GM12878 (cell line): ENCODE measurements at regions not wholly inside any gene's neighbourhood (a gene's known extent, or its start where the extent isn't known, plus 50 kb on each side); places are given as distances from the start of the nearest gene placed in this dataset.

ENCODE experiments used
- ATAC-seq: fragments of 200-7000 bp; cut with Tn5 transposase; 3 replicates; pipeline ENCODE4 v1.9.1; 2020; ENCODE audit warnings: mild to moderate bottlenecking, moderate library complexity
- BruUV-seq: library from RNA; stranded (reverse); fragments of 400-500 nt; replicated peaks from 2 replicates; lab custom pipeline; 2021; lab: Mats Ljungman, UMichigan
- CTCF ChIA-PET: fragments of 300-600 bp; sonication (Branson Sonifier 250); formaldehyde crosslinking; extraction: SDS; loops from one replicate; lab custom pipeline; 2021; ENCODE audit warnings: inconsistent platforms; lab: Yijun Ruan, JAX
- POLR2A ChIA-PET: fragments of 350-600 bp; formaldehyde crosslinking; extraction: SDS; loops from one replicate; lab custom pipeline; 2021; ENCODE audit warnings: inconsistent platforms; lab: Charles Lee
- RAD21 ChIA-PET: fragments of 300-600 bp; sonication (Branson Sonifier 250); formaldehyde crosslinking; loops from one replicate; lab custom pipeline; 2023; ENCODE audit warnings: antibody characterized with exemption; ENCODE audit not compliant: unreplicated experiment; lab: Charles Lee
- SMC1A ChIA-PET: fragments of 300-600 bp; sonication (Branson Sonifier 250); formaldehyde crosslinking; loops from one replicate; lab custom pipeline; 2023; ENCODE audit not compliant: unreplicated experiment, uncharacterized antibody; lab: Charles Lee
- DNase-seq: peaks from one replicate; pipeline ENCODE4 v3.0.0-alpha.2; 2011; ENCODE audit warnings: low read depth, low spot score
- FAIRE-seq: peaks from 3 replicates; lab custom pipeline; 2011; peaks lifted over from hg19 to GRCh38; lab: Jason Lieb, UNC
- H2AFZ ChIP-seq: 2 replicates; pipeline ENCODE4 v1.6.0; 2011; ENCODE audit warnings: low read depth, low read length, control low read depth; ENCODE audit not compliant: control insufficient read depth
- H3K27ac ChIP-seq: 2 replicates; pipeline ENCODE4 v1.5.1; 2011; ENCODE audit warnings: control low read depth; ENCODE audit not compliant: control insufficient read depth, insufficient read depth
- H3K27me3 ChIP-seq, 2 experiments: replicated peaks in 1 of 2; 2 replicates each; pipeline versions ENCODE4 v1.6.0 to v1.6.1; 2011; ENCODE audit warnings: low read length in 1 of 2; ENCODE audit not compliant: control insufficient read depth in 2 of 2, insufficient read depth in 2 of 2
- H3K36me3 ChIP-seq, 2 experiments: 2 replicates each; pipeline ENCODE4 v1.5.1; 2011; ENCODE audit warnings: low read length in 1 of 2; ENCODE audit not compliant: control insufficient read depth in 2 of 2, insufficient read depth in 2 of 2
- H3K4me1 ChIP-seq: 2 replicates; pipeline ENCODE4 v1.6.1; 2011; ENCODE audit warnings: mild to moderate bottlenecking, low read length, moderate library complexity, mixed read lengths; ENCODE audit not compliant: control insufficient read depth, insufficient read depth
- H3K4me2 ChIP-seq: 2 replicates; pipeline ENCODE4 v1.6.0; 2011; ENCODE audit warnings: control low read depth; ENCODE audit not compliant: control insufficient read depth, insufficient read depth
- H3K4me3 ChIP-seq: fragments of 200-600 bp; sonication (generic); 2 replicates; pipeline ENCODE4 v1.5.1; 2016
- H3K79me2 ChIP-seq: 2 replicates; pipeline ENCODE4 v1.6.0; 2011; ENCODE audit warnings: low read length; ENCODE audit not compliant: control insufficient read depth, insufficient read depth
- H3K9ac ChIP-seq: 2 replicates; pipeline ENCODE4 v1.8.0; 2011; ENCODE audit warnings: low read length, control low read depth, mixed read lengths; ENCODE audit not compliant: control insufficient read depth, insufficient read depth
- H3K9me3 ChIP-seq: replicated peaks from 3 replicates; pipeline ENCODE4 v1.5.1; 2011; ENCODE audit warnings: mild to moderate bottlenecking, low read length; ENCODE audit not compliant: control insufficient read depth, insufficient read depth
- H4K20me1 ChIP-seq: 2 replicates; pipeline ENCODE4 v1.6.0; 2011; ENCODE audit not compliant: control insufficient read depth, insufficient read depth
- CBFB ChIP-seq: IDR thresholded peaks from 2 replicates; pipeline ENCODE4 v1.6.1; 2016; ENCODE audit warnings: antibody characterized with exemption, low read depth
- CHD1 ChIP-seq: IDR thresholded peaks from 2 replicates; pipeline ENCODE4 v1.6.1; 2012; ENCODE audit warnings: low read depth, low read length, improper control_type of control experiment
- CHD2 ChIP-seq: IDR thresholded peaks from 2 replicates; pipeline ENCODE4 v1.6.1; 2011; ENCODE audit warnings: low read depth, low read length, improper control_type of control experiment, borderline replicate concordance
- JUNB ChIP-seq: IDR thresholded peaks from 2 replicates; pipeline ENCODE4 v1.6.1; 2016; ENCODE audit warnings: antibody characterized with exemption, mild to moderate bottlenecking
- MEF2B ChIP-seq: fragments of 450-650 bp; IDR thresholded peaks from 2 replicates; pipeline ENCODE4 v1.6.1; 2018; ENCODE audit warnings: mild to moderate bottlenecking, moderate library complexity; ENCODE audit not compliant: partially characterized antibody, poor library complexity, severe bottlenecking
- NKRF ChIP-seq: fragments of 450-650 bp; conservative IDR thresholded peaks from 2 replicates; pipeline ENCODE4 v1.6.1; 2017; ENCODE audit warnings: mild to moderate bottlenecking, moderate library complexity
- PAX8 ChIP-seq: fragments of 450-650 bp; IDR thresholded peaks from 2 replicates; pipeline ENCODE4 v1.6.1; 2017; ENCODE audit warnings: mild to moderate bottlenecking, moderate library complexity
- POLR2AphosphoS5 ChIP-seq: IDR thresholded peaks from 2 replicates; pipeline ENCODE4 v1.6.1; 2011; ENCODE audit warnings: mild to moderate bottlenecking, low read length, inconsistent platforms
- RAD51 ChIP-seq: fragments of 450-650 bp; IDR thresholded peaks from 2 replicates; pipeline ENCODE4 v1.6.1; 2016; ENCODE audit warnings: moderate library complexity, mild to moderate bottlenecking, inconsistent platforms
- RELB ChIP-seq: fragments of 450-650 bp; IDR thresholded peaks from 2 replicates; pipeline ENCODE4 v1.6.1; 2017; ENCODE audit warnings: low read depth, mild to moderate bottlenecking, moderate library complexity
- SMAD1 ChIP-seq: fragments of 450-650 bp; IDR thresholded peaks from 2 replicates; pipeline ENCODE4 v1.6.1; 2018; ENCODE audit warnings: mild to moderate bottlenecking, low read depth; ENCODE audit not compliant: partially characterized antibody
- SUZ12 ChIP-seq: fragments of 200-600 bp; sonication (generic); IDR thresholded peaks from one replicate; pipeline ENCODE4 v1.6.1; 2018; ENCODE audit warnings: antibody characterized with exemption, mild to moderate bottlenecking; ENCODE audit not compliant: unreplicated experiment
- TCF7 ChIP-seq: IDR thresholded peaks from 2 replicates; pipeline ENCODE4 v1.6.1; 2014; ENCODE audit warnings: antibody characterized with exemption, borderline replicate concordance
- YY1 ChIP-seq: IDR thresholded peaks from 2 replicates; pipeline ENCODE4 v1.6.1; 2011; ENCODE audit warnings: low read depth, mild to moderate bottlenecking, low read length
- ZNF217 ChIP-seq: fragments of 450-650 bp; IDR thresholded peaks from 2 replicates; pipeline ENCODE4 v1.6.1; 2017; ENCODE audit warnings: antibody characterized with exemption, mild to moderate bottlenecking
- WGBS: methylation state at CpG from one replicate; pipeline ENCODE4 v1.1.6; 2016; ENCODE audit warnings: low lambda C conversion rate; ENCODE audit not compliant: insufficient replicate concordance, insufficient coverage; ENCODE audit errors: missing lambda C conversion rate; 5-methylcytosine and 5-hydroxymethylcytosine counted together
- in situ Hi-C: fragments of 300-500 bp; cut with MboI; formaldehyde crosslinking; loops from 9 replicates; pipeline ENCODE4 v1.14.3; 2018; ENCODE audit warnings: mixed read lengths
- intact Hi-C: fragments of 100-400 bp; cut with micrococcal nuclease; formaldehyde crosslinking; loops from one replicate; pipeline ENCODE4 v1.14.2; 2022; ENCODE audit not compliant: unreplicated experiment

GRCh38 chr14:62144863-62145262, 382.6 kb downstream of the SNAPC1 start (continued):
- no peak for TF ChIP-seq SUZ12
- TF ChIP-seq CHD2: no peak
- no peak for TF ChIP-seq PAX8

GRCh38 chr14:62146030-62146429, 383.8 kb downstream of the SNAPC1 start:
- no peak for ATAC-seq

More at GRCh38 chr14:62146030-62146429, 383.8 kb downstream of the SNAPC1 start:
- Histone ChIP-seq H3K79me2 (no peaks in the 10 kb centered on the region), H4K20me1 (no peaks in the 10 kb centered on the region), H3K4me2 (no peak overlapping the region), H3K27ac (no peak overlapping the region), H3K9ac (no peak overlapping the region), H3K36me3 (no peaks in the 10 kb centered on the region), H3K4me1 (no peaks in the 10 kb centered on the region), H3K27me3 (no peaks in the 10 kb centered on the region; a peak in 1 of 4 replicates), H2AFZ (no peak overlapping the region), H3K4me3 (no peak overlapping the region), H3K9me3 (no peaks in the 10 kb centered on the region)
- TF ChIP-seq ZNF217 (no peak), JUNB (no peak), POLR2AphosphoS5 (no peak), CBFB (no peak), SMAD1 (no peak), RAD51 (no peak), CHD1 (no peak), TCF7 (no peak), YY1 (no peak), MEF2B (no peak), NKRF (no peak), RELB (no peak)
- BruUV-seq: no TSS peak
- FAIRE-seq (no peak), DNase-seq (no peak)
- intact Hi-C loops (no loop called here), in situ Hi-C loops (no loop called here)
- RAD21 ChIA-PET: no interaction called here
- CTCF ChIA-PET: no interaction called here
- POLR2A ChIA-PET: no interaction called here
- 8% methylated on average over 2 of the region's 2 CpGs for WGBS
- SMC1A ChIA-PET: no interaction called here
